AG10803 (cell line): ENCODE measurements at regions not wholly inside any gene's neighbourhood (a gene's known extent, or its start where the extent isn't known, plus 50 kb on each side); places are given as distances from the start of the nearest gene placed in this dataset.

Experiments used
- DNase-seq: peaks from one replicate; pipeline ENCODE4 v3.0.0; 2010; ENCODE audit warnings: low read depth
- H3K4me3 ChIP-seq: 2 replicates; pipeline ENCODE4 v1.5.1; 2011; ENCODE audit warnings: mild to moderate bottlenecking, low read length, control low read depth
- CTCF ChIP-seq: conservative IDR thresholded peaks from 2 replicates; pipeline ENCODE4 v1.5.1; 2011; ENCODE audit warnings: mild to moderate bottlenecking, low read length, control low read depth, inconsistent platforms

GRCh38 chr14:97456462-97456861, 659.3 kb downstream of the VRK1 start:
- no peak for TF ChIP-seq CTCF
- H3K4me3 ChIP-seq = no peak overlapping the region
- no peak for DNase-seq

GRCh38 chr14:97456958-97457357, 659.8 kb downstream of the VRK1 start:
- DNase-seq = peak; percentile 14
- no peak for TF ChIP-seq CTCF

GRCh38 chr14:97457575-97458085, 660.4 kb downstream of the VRK1 start:
- DNase-seq = peak; percentile 17
- TF ChIP-seq CTCF = no peak
- H3K4me3 ChIP-seq = peak overlapping the region; percentile 5; the same call in 1 of the 2 replicates

More at GRCh38 chr14:97456958-97457357, 659.8 kb downstream of the VRK1 start:
- no peak overlapping the region for H3K4me3 ChIP-seq

- no peak for TF ChIP-seq CTCF
- peak; percentile 3 for DNase-seq
- peak overlapping the region; percentile 29; the same call in 1 of the 2 replicates for H3K4me3 ChIP-seq
Measured at GRCh38 chr14:97458255-97458654, 661.1 kb downstream of the VRK1 start.

- DNase-seq = no peak
- H3K4me3 ChIP-seq = peak overlapping the region; percentile 29
- TF ChIP-seq CTCF = no peak
Measured at GRCh38 chr14:97458661-97459579, 661.7 kb downstream of the VRK1 start.

- no peak for TF ChIP-seq CTCF
- DNase-seq = no peak
- H3K4me3 ChIP-seq = no peak overlapping the region
Measured at GRCh38 chr14:97462081-97462480, 664.9 kb downstream of the VRK1 start.

- TF ChIP-seq CTCF = no peak
- no peak overlapping the region for H3K4me3 ChIP-seq
- no peak for DNase-seq
Measured at GRCh38 chr14:97468220-97468619, 671.0 kb downstream of the VRK1 start.
